Spinal cord (tissue), 9 donors: ENCODE measurements at regions not wholly inside any gene's neighbourhood (a gene's known extent, or its start where the extent isn't known, plus 50 kb on each side); places are given as distances from the start of the nearest gene placed in this dataset.
"Not testable (repeated sequence)": the region's sequence is repeated elsewhere in the genome, so short reads cannot be mapped to it uniquely, and the experiment has no call there.

Experiments used
- DNase-seq, 6 donors: peaks; one replicate each; pipeline versions ENCODE4 v3.0.0 to v3.0.0-alpha.2; 2013 to 2015; ENCODE audit warnings: low spot score in 6 of 6, low read depth in 4 of 6
- H3K27ac ChIP-seq: one replicate; pipeline ENCODE4 v1.5.1; 2013; ENCODE audit warnings: low read depth, low read length, control low read depth
- H3K27me3 ChIP-seq: one replicate; pipeline ENCODE4 v1.6.1; 2013; ENCODE audit warnings: low read length; ENCODE audit not compliant: control insufficient read depth, insufficient read depth
- H3K36me3 ChIP-seq: one replicate; pipeline ENCODE4 v1.6.1; 2013; ENCODE audit warnings: low read length; ENCODE audit not compliant: control insufficient read depth, insufficient read depth
- H3K4me1 ChIP-seq: one replicate; pipeline ENCODE4 v1.6.1; 2013; ENCODE audit warnings: low read length; ENCODE audit not compliant: control insufficient read depth, insufficient read depth
- H3K4me3 ChIP-seq: one replicate; pipeline ENCODE4 v1.5.1; 2013; ENCODE audit warnings: low read depth, low read length, control low read depth
- H3K9me3 ChIP-seq: one replicate; pipeline ENCODE4 v1.6.1; 2013; ENCODE audit warnings: low read length; ENCODE audit not compliant: control insufficient read depth, insufficient read depth
- WGBS: methylation state at CpG from one replicate; pipeline ENCODE4 v1.1.5; 2013; ENCODE audit warnings: missing lambda C conversion rate; ENCODE audit not compliant: insufficient coverage; 5-methylcytosine and 5-hydroxymethylcytosine counted together
- donor health status: healthy.

GRCh38 chr14:56049536-56049935 lies 68.7 kb upstream of the PELI2 start:
- Histone ChIP-seq H3K9me3 (no peaks in the 10 kb centered on the region), H3K36me3 (no peaks in the 10 kb centered on the region), H3K27me3 (no peaks in the 10 kb centered on the region), H3K4me3 (no peak overlapping the region), H3K4me1 (no peaks in the 10 kb centered on the region), H3K27ac (no peak overlapping the region)
- no peak for DNase-seq
- WGBS, result 100% methylated on average over 1 of the region's 1 CpG

- no peaks in the 10 kb centered on the region for H3K36me3 ChIP-seq
- H3K9me3 ChIP-seq, result no peaks in the 10 kb centered on the region
- peak overlapping the region; percentile 58 for H3K27ac ChIP-seq
- peaks cover 5% of the 10 kb centered on the region for H3K4me1 ChIP-seq
- WGBS, result 50% methylated on average over 3 of the region's 4 CpGs
- peak in 3 of 6 donors; percentile 17 to 76 (median 58) for DNase-seq
- H3K27me3 ChIP-seq, result no peaks in the 10 kb centered on the region
- H3K4me3 ChIP-seq, result no peak overlapping the region
Observed at GRCh38 chr14:56055511-56055910, 62.7 kb upstream of the PELI2 start.

GRCh38 chr14:56056031-56056430 lies 62.2 kb upstream of the PELI2 start:
- Histone ChIP-seq H3K36me3 (no peaks in the 10 kb centered on the region), H3K4me1 (peaks cover 5% of the 10 kb centered on the region), H3K9me3 (no peaks in the 10 kb centered on the region), H3K4me3 (no peak overlapping the region), H3K27ac (peak overlapping the region; percentile 58), H3K27me3 (no peaks in the 10 kb centered on the region)
- 100% methylated on average over 1 of the region's 2 CpGs for WGBS
- DNase-seq, result no peak

GRCh38 chr14:56057071-56057741 lies 61.0 kb upstream of the PELI2 start:
- 37% methylated on average over 3 of the region's 5 CpGs for WGBS
- no peak overlapping the region for H3K4me3 ChIP-seq
- no peaks in the 10 kb centered on the region for H3K36me3 ChIP-seq
- H3K27ac ChIP-seq, result no peak overlapping the region
- peaks cover 5% of the 10 kb centered on the region for H3K4me1 ChIP-seq
- DNase-seq, result peak in 1 of 6 donors; percentile 69
- no peaks in the 10 kb centered on the region for H3K9me3 ChIP-seq
- no peaks in the 10 kb centered on the region for H3K27me3 ChIP-seq

- Histone ChIP-seq H3K27me3 (no peaks in the 10 kb centered on the region), H3K36me3 (no peaks in the 10 kb centered on the region), H3K27ac (no peak overlapping the region), H3K4me3 (no peak overlapping the region), H3K9me3 (no peaks in the 10 kb centered on the region), H3K4me1 (peaks cover 5% of the 10 kb centered on the region)
- no peak for DNase-seq
- WGBS, result 33% methylated on average over 2 of the region's 5 CpGs
Observed at GRCh38 chr14:56057767-56058166, 60.4 kb upstream of the PELI2 start.

GRCh38 chr14:56059054-56059453 lies 59.2 kb upstream of the PELI2 start:
- Histone ChIP-seq H3K27me3 (no peaks in the 10 kb centered on the region), H3K4me1 (peaks cover 5% of the 10 kb centered on the region), H3K4me3 (no peak overlapping the region), H3K36me3 (no peaks in the 10 kb centered on the region), H3K9me3 (no peaks in the 10 kb centered on the region), H3K27ac (no peak overlapping the region)
- no peak for DNase-seq
- 89% methylated on average over 3 of the region's 4 CpGs for WGBS

- Histone ChIP-seq H3K36me3 (no peaks in the 10 kb centered on the region), H3K27me3 (no peaks in the 10 kb centered on the region), H3K9me3 (no peaks in the 10 kb centered on the region), H3K4me3 (no peak overlapping the region), H3K4me1 (peaks cover 5% of the 10 kb centered on the region), H3K27ac (no peak overlapping the region)
- 82% methylated on average over 2 of the region's 4 CpGs for WGBS
- DNase-seq, result no peak
Observed at GRCh38 chr14:56061051-56061450, 57.2 kb upstream of the PELI2 start.

GRCh38 chr14:56063131-56063530 lies 55.1 kb upstream of the PELI2 start:
- H3K27ac ChIP-seq, result no peak overlapping the region
- 94% methylated on average over 2 of the region's 4 CpGs for WGBS
- H3K27me3 ChIP-seq, result no peaks in the 10 kb centered on the region
- no peaks in the 10 kb centered on the region for H3K36me3 ChIP-seq
- H3K4me1 ChIP-seq, result peaks cover 5% of the 10 kb centered on the region
- no peak for DNase-seq
- no peaks in the 10 kb centered on the region for H3K9me3 ChIP-seq
- no peak overlapping the region for H3K4me3 ChIP-seq

- H3K27me3 ChIP-seq, result no peaks in the 10 kb centered on the region
- no peak overlapping the region for H3K27ac ChIP-seq
- H3K4me3 ChIP-seq, result no peak overlapping the region
- H3K4me1 ChIP-seq, result no peaks in the 10 kb centered on the region
- DNase-seq, result no peak
- no peaks in the 10 kb centered on the region for H3K9me3 ChIP-seq
- no peaks in the 10 kb centered on the region for H3K36me3 ChIP-seq
- no CpG with 5 or more reads among the region's 5 CpGs for WGBS
Observed at GRCh38 chr14:56064513-56064912, 53.7 kb upstream of the PELI2 start.

- not testable (repeated sequence) for H3K4me1 ChIP-seq, H3K9me3 ChIP-seq, H3K4me3 ChIP-seq, DNase-seq, H3K36me3 ChIP-seq, H3K27ac ChIP-seq, H3K27me3 ChIP-seq
- WGBS, result no CpG with 5 or more reads among the region's 4 CpGs
Observed at GRCh38 chr14:56065199-56065598, 53.0 kb upstream of the PELI2 start.
